AG10803 (cell line): ENCODE measurements at regions not wholly inside any gene's neighbourhood (a gene's known extent, or its start where the extent isn't known, plus 50 kb on each side); places are given as distances from the start of the nearest gene placed in this dataset.

Source experiments
- DNase-seq: peaks from one replicate; pipeline ENCODE4 v3.0.0; 2010; ENCODE audit warnings: low read depth
- H3K4me3 ChIP-seq: 2 replicates; pipeline ENCODE4 v1.5.1; 2011; ENCODE audit warnings: mild to moderate bottlenecking, low read length, control low read depth
- TF ChIP-seq, protein P1 (sequence below): conservative IDR thresholded peaks from 2 replicates; pipeline ENCODE4 v1.5.1; 2011; ENCODE audit warnings: mild to moderate bottlenecking, low read length, control low read depth, inconsistent platforms

DNA sequence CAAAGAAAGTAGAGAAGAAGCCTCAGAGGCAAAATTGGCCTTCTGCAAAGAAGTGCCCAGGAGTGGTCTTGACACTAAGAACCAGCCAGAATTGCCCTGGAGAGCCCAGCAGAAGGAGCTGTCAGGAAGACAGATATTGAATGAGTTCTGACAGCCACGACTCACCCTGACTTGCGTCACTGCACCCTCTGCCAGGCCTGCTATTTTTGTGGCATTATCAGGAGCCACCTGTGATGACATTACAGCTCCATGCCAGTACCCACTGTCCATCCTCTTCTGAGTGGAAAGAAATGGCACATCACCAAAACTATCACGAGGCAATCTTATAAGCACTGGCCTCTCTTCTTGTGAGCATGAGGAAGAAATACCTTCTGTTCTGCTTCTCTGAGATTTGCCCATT, 67.7 kb downstream of the SMIM20 start:
- TF ChIP-seq, protein P1, sequence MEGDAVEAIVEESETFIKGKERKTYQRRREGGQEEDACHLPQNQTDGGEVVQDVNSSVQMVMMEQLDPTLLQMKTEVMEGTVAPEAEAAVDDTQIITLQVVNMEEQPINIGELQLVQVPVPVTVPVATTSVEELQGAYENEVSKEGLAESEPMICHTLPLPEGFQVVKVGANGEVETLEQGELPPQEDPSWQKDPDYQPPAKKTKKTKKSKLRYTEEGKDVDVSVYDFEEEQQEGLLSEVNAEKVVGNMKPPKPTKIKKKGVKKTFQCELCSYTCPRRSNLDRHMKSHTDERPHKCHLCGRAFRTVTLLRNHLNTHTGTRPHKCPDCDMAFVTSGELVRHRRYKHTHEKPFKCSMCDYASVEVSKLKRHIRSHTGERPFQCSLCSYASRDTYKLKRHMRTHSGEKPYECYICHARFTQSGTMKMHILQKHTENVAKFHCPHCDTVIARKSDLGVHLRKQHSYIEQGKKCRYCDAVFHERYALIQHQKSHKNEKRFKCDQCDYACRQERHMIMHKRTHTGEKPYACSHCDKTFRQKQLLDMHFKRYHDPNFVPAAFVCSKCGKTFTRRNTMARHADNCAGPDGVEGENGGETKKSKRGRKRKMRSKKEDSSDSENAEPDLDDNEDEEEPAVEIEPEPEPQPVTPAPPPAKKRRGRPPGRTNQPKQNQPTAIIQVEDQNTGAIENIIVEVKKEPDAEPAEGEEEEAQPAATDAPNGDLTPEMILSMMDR = no peak
- DNase-seq = no peak
- no peak overlapping the region for H3K4me3 ChIP-seq

DNA sequence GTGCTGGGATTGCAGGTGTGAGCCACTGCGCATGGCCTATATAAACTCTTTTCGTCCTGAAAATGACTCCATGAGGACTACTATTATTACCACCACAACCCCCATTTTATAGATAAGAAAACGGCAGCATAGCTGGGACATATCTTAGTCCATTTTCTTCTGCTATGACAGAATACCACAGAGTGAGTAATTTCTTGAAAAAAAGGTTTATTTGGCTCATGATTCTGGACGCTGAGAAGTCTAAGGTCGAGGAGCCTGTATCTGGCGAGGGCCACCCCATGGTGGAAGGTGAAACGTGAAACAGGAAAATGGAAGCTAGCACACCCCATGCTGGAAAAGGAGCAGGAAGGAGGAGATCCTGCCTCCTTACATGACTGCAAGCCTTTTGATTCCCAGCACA, 68.9 kb downstream of the SMIM20 start:
- no peak for DNase-seq
- no peak overlapping the region for H3K4me3 ChIP-seq
- TF ChIP-seq, protein P1 = no peak

DNA sequence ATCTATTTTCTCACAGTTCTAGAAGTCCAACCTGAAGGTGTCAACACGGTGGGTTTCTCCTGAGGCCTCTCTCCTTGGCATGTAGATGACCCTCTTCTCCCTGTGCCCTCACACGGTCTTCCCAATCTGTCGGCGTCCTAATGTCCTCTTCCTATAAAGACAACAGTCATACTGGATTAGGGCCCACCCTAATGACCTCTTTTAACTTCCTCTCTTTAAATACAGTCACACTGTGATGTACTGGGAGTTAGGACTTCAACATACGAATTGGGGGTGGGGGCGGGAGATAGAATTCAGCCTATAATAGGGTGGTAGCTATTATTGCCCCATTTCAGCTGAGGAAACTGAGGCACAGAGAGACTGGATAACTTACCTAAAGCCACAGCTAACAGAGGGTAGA, 70.2 kb downstream of the SMIM20 start:
- TF ChIP-seq, protein P1 = no peak
- DNase-seq = no peak

DNA sequence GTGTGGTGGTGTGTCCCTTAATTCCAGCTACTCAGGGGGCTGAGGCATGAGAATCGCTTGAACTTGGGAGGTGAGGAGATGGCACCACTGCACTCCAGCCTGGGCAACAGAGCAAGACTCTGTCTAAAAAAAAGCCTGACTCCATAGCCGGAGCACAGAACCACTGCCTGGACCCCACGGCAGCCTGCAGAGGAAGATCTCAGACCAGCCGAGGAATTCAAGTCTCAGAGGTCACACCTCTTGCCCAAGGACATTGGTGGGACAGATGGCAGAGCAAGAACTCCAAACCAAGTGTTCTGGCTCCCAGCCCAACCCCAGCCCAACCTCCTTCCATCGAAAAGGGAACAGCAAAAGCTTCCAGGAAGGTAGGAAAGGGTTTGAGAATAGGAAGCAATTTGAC, 70.8 kb downstream of the SMIM20 start:
- DNase-seq = no peak
- TF ChIP-seq, protein P1 = no peak
- no peak overlapping the region for H3K4me3 ChIP-seq

More for the DNA sequence above, 70.2 kb downstream of the SMIM20 start:
- H3K4me3 ChIP-seq = no peak overlapping the region

DNA sequence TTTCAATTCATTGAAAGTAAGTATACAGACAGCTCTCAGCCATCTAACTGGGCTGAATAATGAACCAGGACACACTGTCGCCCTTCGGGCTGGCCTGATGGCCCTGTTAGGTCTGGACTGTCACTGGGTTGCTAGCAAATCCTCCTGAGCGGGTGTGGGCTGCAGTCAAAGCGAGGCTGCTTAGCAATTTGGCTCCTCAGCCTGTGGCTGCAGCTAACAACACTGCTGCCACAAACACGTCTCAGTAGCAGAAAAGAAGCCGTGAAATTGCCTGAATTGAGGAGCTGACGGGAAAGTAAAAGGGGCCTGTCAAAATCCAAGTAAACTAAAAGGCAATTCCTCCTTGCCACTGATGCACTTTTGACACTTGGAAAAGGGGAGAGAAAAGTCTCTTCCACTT, 72.8 kb downstream of the SMIM20 start:
- no peak for DNase-seq
- H3K4me3 ChIP-seq = no peak overlapping the region
- TF ChIP-seq, protein P1 = no peak

DNA sequence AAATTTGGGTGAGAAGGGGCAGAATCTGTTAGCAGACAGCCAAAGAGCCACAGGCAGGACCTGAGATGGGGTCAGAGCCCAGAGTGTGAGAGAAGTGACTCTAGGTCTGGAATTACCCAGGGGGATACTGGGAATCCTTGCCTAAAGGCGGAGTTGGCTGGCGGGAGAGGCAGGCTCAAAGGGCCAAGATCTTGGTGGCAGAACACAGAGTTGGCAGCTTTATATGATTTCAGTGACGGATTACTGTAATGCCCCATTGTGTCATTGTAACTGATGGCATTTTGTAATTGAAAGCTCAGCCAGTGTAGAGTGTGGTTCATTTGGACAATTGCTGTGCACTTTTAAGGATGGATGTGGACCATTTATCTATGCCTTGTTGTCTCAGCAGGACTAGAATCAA, 77.3 kb downstream of the SMIM20 start:
- DNase-seq = no peak
- no peak overlapping the region for H3K4me3 ChIP-seq
- TF ChIP-seq, protein P1 = no peak

DNA sequence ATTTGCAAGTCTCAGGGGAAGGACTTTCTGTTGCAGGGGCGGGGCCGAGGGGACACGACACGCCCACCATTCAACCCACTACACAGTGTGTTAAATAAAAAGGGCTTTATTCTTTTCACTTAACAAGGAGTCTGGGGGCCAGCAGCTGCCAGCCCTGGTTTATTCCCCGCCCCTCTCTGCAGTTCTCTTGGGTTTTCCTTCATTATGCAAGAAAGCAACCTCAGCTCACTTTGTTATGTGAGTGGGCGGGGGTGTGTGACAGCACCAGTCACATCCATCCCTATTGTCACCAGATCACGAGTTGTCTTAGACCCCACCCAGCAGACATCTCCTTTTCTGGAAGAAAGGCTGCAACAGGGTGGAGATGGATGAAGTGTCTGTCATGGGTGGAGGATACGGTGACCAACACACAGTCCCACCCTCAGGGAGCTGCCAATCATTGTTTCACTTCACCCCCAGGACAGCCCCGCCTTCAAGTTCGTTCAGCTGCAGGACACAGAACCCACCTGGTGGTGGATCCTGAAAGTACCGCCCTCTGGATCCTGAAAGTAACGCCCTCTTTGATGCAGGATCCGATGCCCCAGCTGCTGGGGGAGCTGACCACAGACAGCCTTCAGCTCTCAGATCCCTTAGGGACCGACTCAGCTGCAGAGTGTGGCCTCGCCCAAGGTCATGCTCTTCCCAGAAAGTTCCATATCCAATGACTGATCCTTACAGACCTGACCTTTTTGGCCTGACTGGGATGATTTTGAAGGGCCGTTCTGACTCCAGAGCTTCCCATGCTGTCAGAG, 79.6 kb downstream of the SMIM20 start:
- no peak for DNase-seq
- TF ChIP-seq, protein P1 = peak; percentile 35; the same call in 1 of the 2 replicates
- H3K4me3 ChIP-seq = no peak overlapping the region
